Pancreas (tissue), 10 donors: ENCODE measurements at regions not wholly inside any gene's neighbourhood (a gene's known extent, or its start where the extent isn't known, plus 50 kb on each side); places are given as distances from the start of the nearest gene placed in this dataset.

Experiments
- ATAC-seq, 4 donors: fragments of 200-7000 bp; cut with Tn5 transposase; one replicate each; pipeline versions ENCODE4 v1.8.0 to v1.9.1; 2020; ENCODE audit warnings: mild to moderate bottlenecking in 4 of 4, moderate library complexity in 4 of 4
- DNase-seq, 6 donors: peaks; one replicate each; pipeline ENCODE4 v3.0.0-alpha.2; 2020
- FAIRE-seq: peaks from 2 replicates; lab custom pipeline; 2012; peaks lifted over from hg19 to GRCh38; lab: Jason Lieb, UNC
- H3K27ac ChIP-seq, 4 donors: fragments of 200-600 bp; sonication (generic); 1 replicate in 3 of 4; 2 replicates in 1 of 4; pipeline versions ENCODE4 v1.5.0 to v1.8.0; 2020
- H3K27me3 ChIP-seq, 4 donors: fragments of 200-600 bp; one replicate each; pipeline ENCODE4 v1.8.0; 2021
- H3K36me3 ChIP-seq, 3 donors: fragments of 200-600 bp; sonication (generic) in 1 of 3; one replicate each; pipeline versions ENCODE4 v1.5.0 to v1.8.0; 2020 to 2021
- H3K4me1 ChIP-seq, 3 donors: fragments of 200-600 bp; one replicate each; pipeline ENCODE4 v1.8.0; 2021
- H3K4me3 ChIP-seq, 4 donors: fragments of 200-600 bp; sonication (generic) in 2 of 4; one replicate each; pipeline versions ENCODE4 v1.5.0 to v1.8.0; 2020 to 2021
- H3K9me3 ChIP-seq, 4 donors: fragments of 200-600 bp; one replicate each; pipeline ENCODE4 v1.8.0; 2021
- WGBS, 2 donors: extraction: QIAGEN DNeasy Blood & Tissue Kit; methylation state at CpG; one replicate each; pipeline ENCODE4 v1.1.7; 2013; 5-methylcytosine and 5-hydroxymethylcytosine counted together
- intact Hi-C, 3 donors: fragments of 100-400 bp; cut with DNase I; formaldehyde crosslinking; loops; one replicate each; pipeline versions ENCODE4 v1.11.1 to v1.14.2; 2022
- TF ChIP-seq, protein P1 (sequence below), 4 donors: fragments of 200-600 bp; sonication (generic) in 3 of 4; IDR thresholded peaks; one replicate each; pipeline versions ENCODE4 v1.5.0 to v1.8.0; 2021; ENCODE audit warnings: antibody characterized with exemption in 4 of 4
- donor health status: healthy with polysubstance abuse.
- donor health status: DM: no; HTN: no; CAD: no; lungs with moderate emphysema.
- donor health status: DM: no; HTN: no; CAD: no.
- donor health status: control.
- donor health status: control.
- donor health status: Bipolar disorder and iron deficiency.
- donor health status: DM: yes; HTN: yes; CAD: no.
- donor health status: DM: no; HTN: no; CAD: no.
- donor health status: DM: no; HTN: no; CAD: no.
- donor health status: DM: yes; HTN: yes; CAD: no.

DNA sequence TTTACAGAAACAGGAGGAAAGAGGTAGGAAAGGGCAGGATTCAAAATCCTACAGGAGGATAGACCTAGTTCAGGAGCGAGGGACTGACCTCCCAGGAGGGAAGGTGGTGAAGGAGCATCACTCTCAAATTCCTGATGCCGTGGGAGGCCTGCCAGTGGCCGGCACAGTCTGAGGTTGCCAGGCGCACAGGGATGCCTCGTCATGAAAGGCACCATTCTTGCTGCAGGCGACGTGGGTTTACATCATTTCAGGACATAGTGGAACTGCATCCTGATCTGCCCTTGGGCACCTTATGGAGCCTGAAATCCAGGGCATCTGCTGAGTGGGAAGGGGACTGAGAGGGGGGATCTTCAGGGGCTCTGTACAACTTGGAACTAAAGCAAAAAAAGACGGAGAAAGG, 163.2 kb upstream of the S1PR3 start:
- H3K4me3 ChIP-seq = no peak overlapping the region
- 57 to 70% methylated on average over 8 of the region's 8 CpGs for WGBS, 2 donors
- H3K27me3 ChIP-seq = no peaks in the 10 kb centered on the region
- TF ChIP-seq, protein P1, sequence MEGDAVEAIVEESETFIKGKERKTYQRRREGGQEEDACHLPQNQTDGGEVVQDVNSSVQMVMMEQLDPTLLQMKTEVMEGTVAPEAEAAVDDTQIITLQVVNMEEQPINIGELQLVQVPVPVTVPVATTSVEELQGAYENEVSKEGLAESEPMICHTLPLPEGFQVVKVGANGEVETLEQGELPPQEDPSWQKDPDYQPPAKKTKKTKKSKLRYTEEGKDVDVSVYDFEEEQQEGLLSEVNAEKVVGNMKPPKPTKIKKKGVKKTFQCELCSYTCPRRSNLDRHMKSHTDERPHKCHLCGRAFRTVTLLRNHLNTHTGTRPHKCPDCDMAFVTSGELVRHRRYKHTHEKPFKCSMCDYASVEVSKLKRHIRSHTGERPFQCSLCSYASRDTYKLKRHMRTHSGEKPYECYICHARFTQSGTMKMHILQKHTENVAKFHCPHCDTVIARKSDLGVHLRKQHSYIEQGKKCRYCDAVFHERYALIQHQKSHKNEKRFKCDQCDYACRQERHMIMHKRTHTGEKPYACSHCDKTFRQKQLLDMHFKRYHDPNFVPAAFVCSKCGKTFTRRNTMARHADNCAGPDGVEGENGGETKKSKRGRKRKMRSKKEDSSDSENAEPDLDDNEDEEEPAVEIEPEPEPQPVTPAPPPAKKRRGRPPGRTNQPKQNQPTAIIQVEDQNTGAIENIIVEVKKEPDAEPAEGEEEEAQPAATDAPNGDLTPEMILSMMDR (IDR thresholded peaks at IDR 0.05) = no peak
- DNase-seq (no peak), ATAC-seq (no peak), FAIRE-seq (no peak)
- intact Hi-C loops = no loop called here
- H3K4me1 ChIP-seq = no peaks in the 10 kb centered on the region
- H3K36me3 ChIP-seq = no peaks in the 10 kb centered on the region
- no peak overlapping the region for H3K27ac ChIP-seq
- no peaks in the 10 kb centered on the region for H3K9me3 ChIP-seq

DNA sequence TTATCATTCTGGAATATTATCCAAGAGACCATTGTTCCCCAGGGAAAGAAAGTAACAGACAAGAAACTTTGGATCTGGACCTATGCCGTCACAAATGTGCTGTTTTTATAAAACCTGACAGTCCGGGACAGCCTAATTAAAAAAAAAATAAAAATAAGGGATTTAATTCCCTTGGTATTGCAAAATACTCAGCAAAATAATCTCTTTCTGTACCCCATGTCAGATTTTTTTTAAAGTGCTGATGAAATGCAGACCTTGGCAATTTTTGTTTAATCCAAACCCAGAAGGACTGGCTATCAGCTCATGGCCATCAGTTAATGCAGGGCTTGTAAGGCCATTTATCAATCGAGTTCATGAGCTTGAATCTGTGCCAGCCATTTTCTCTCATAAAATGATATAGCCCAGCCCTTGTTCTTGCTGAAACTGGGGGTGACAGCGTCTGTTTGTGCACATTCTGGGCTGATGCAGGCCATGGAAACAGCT, 162.7 kb upstream of the S1PR3 start:
- Histone ChIP-seq H3K27ac (no peak overlapping the region), H3K27me3 (no peaks in the 10 kb centered on the region), H3K4me1 (no peaks in the 10 kb centered on the region), H3K4me3 (no peak overlapping the region), H3K9me3 (no peaks in the 10 kb centered on the region), H3K36me3 (no peaks in the 10 kb centered on the region)
- DNase-seq (no peak), FAIRE-seq (no peak), ATAC-seq (peak in 1 of 4 donors; percentile 32)
- WGBS, 2 donors = 41 to 45% methylated on average over 4 of the region's 4 CpGs
- intact Hi-C loops = no loop called here
- TF ChIP-seq, protein P1 (IDR thresholded peaks at IDR 0.05) = no peak

DNA sequence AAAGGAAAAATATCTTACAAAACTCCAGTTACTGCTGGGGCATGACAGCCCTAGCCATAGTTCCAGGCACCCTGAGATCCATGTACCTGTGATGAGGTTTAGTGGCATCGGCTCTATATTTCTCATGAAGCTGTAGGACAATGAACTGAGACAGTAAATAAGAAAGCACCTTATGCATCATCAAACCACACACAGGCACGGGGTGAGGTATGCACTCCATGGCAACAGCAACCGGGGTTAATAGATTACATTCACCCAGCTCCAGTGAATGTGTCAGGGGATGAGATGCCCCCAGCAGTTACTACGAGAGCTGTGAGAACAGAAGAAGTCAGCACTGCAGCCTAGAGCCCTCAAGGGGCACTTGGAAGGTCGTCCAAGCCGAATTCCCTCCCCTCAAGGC, 162.0 kb upstream of the S1PR3 start:
- WGBS, 2 donors = 61 to 62% methylated on average over 6 of the region's 6 CpGs
- ATAC-seq (no peak), FAIRE-seq (no peak), DNase-seq (no peak)
- intact Hi-C loops = no loop called here
- Histone ChIP-seq H3K36me3 (no peaks in the 10 kb centered on the region), H3K9me3 (no peaks in the 10 kb centered on the region), H3K27ac (no peak overlapping the region), H3K4me1 (no peaks in the 10 kb centered on the region), H3K4me3 (no peak overlapping the region), H3K27me3 (no peaks in the 10 kb centered on the region)
- TF ChIP-seq, protein P1 (IDR thresholded peaks at IDR 0.05) = no peak

DNA sequence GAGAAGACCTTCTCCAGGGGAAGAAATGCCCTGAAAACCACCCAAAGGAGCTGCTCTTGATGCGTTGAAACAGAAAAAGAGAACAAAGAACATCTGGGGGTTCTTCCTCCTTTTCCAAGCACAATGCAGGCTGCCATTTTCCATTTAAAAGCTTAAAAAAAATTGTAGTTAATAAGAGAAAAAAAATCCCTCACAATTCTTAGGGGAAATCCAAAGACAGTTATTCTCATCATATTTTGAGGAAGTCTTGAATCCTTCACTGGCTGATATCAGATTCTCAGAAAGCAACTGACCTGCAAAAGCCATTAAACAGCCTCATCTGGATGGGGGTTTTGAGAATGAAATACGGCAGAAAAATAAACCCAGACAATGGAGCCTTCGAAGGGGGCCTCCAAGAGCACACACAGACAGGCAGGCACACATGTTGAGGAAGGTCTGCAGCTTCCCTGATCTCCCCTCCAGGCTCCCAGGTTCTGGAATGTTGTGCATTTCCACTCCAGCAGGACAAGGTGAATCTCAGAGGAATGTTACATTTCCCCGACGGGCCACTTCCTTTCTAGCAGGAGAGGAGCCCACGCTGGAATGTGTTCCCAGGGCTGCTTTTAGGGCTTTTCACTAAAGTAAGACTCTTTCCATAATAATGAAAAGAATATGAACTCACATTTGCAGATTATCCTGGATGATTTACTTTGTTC, 159.4 kb upstream of the S1PR3 start:
- no peak overlapping the region for H3K27ac ChIP-seq
- H3K36me3 ChIP-seq = no peaks in the 10 kb centered on the region
- H3K4me3 ChIP-seq = no peak overlapping the region
- TF ChIP-seq, protein P1 (IDR thresholded peaks at IDR 0.05) = no peak
- H3K4me1 ChIP-seq = no peaks in the 10 kb centered on the region
- intact Hi-C loops = no loop called here
- FAIRE-seq (no peak), DNase-seq (no peak), ATAC-seq (no peak)
- H3K9me3 ChIP-seq = no peaks in the 10 kb centered on the region
- no peaks in the 10 kb centered on the region for H3K27me3 ChIP-seq
- 63 to 73% methylated on average over 6 of the region's 6 CpGs for WGBS, 2 donors

DNA sequence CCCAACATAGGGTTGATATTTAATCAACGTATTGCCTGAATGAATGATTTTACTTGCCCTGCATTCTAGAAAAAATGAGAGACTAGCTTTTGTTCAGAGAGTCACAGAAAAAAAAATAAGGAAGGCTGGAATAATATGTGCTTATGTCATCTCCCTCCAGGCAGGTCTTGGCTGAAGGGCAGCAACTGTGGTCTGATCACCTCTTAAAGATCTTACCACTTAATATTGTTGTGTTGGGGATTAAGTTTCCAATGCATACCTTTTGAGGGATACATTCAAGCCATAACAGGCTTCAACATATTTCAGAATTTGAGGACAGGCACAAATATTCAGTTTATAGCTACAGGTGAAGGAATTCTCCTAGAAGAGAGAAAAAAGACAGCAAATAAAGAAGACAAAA, 157.3 kb upstream of the S1PR3 start:
- TF ChIP-seq, protein P1 (IDR thresholded peaks at IDR 0.05) = no peak

More for the DNA sequence above, 157.3 kb upstream of the S1PR3 start:
- Histone ChIP-seq H3K36me3 (no peaks in the 10 kb centered on the region), H3K27me3 (no peaks in the 10 kb centered on the region), H3K27ac (no peak overlapping the region), H3K4me3 (no peak overlapping the region), H3K4me1 (no peaks in the 10 kb centered on the region), H3K9me3 (no peaks in the 10 kb centered on the region)
- FAIRE-seq (no peak), DNase-seq (no peak), ATAC-seq (no peak)
- WGBS, 2 donors = 61 to 71% methylated on average over 1 of the region's 1 CpG
- intact Hi-C loops = no loop called here
